ENCODE measurements at regions not wholly inside any gene's neighbourhood (a gene's known extent, or its start where the extent isn't known, plus 50 kb on each side); places are given as distances from the start of the nearest gene placed in this dataset.

DNA sequence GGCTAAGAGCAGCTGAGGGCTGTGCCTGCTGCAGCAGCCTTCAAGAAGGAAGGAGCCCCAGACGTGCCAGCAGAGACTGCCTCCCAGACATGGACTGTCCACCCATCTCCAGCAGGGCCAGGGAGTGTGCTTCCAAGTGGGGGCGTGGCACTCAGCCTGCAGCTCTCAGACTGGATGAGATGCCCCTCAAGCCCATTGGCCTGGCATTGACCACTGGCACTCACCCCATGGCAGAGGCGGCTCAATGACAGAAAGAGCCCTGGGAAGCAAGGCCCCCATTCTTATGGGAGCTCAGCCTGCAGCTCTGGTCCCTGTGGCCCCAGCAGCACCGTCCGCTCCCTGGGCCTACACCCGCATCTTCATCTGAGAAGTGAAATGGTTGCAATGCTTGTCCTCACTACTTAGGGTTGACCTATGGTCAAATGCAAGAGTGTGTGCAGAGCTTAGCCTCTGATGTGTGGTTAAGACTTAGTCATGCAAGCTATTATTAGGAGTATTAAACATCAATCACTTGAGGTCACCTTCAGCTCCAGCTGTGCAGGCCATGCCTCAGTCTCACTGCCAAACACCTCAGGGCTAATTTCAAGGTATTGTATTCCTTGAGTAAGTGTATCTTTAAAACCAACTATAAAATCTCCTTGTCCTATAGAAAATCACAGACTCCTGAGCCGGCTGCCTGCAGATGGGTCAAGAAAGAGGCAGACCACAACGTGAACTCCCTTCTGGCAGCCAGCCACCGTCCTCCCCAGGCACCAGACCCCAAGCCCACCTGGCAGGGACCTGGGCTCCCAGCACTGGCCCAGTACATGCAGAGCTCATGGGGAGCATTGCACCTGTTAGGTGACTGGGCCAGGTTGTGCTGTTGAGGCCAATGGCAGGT lies 194.8 kb downstream of the NDUFA10 start:
- TF ChIP-seq BCL3 (IDR thresholded peaks at IDR 0.05; ENCODE audit: borderline replicate concordance, insufficient read depth, low read depth, low read length, poor library complexity, severe bottlenecking) (no peak), BACH1 (IDR thresholded peaks at IDR 0.05; ENCODE audit: borderline replicate concordance) (no peak), PML (IDR thresholded peaks at IDR 0.05; ENCODE audit: low read length) (no peak), BCL11A (IDR thresholded peaks at IDR 0.05; ENCODE audit: low read depth, low read length) (no peak), ZBED1 (IDR thresholded peaks at IDR 0.05; ENCODE audit: borderline replicate concordance) (no peak), SUZ12 (IDR thresholded peaks at IDR 0.05; ENCODE audit: unreplicated experiment) (no peak), TCF12 (IDR thresholded peaks at IDR 0.05; ENCODE audit: low read depth, low read length) (no peak), RCOR1 (conservative IDR thresholded peaks at IDR 0.05; ENCODE audit: low read depth, low read length) (no peak)
- ChIA-PET CTCF (interaction anchor here (0.8 kb wide), 1 partner anchor 16 kb away, joined by 3 read pairs; no protein-coding TSS in a partner anchor), POLR2A (interaction anchor here (0.5 kb wide), 1 partner anchor 407 kb away, joined by 3 read pairs; no protein-coding TSS in a partner anchor), RAD21 (ENCODE audit: unreplicated experiment) (no interaction called here), SMC1A (ENCODE audit: uncharacterized antibody, unreplicated experiment) (no interaction called here)
- no peaks in the 10 kb centered on the region for H3K4me1 ChIP-seq (ENCODE audit: control insufficient read depth, insufficient read depth, low read length)
- H3K4me3 ChIP-seq, result no peak overlapping the region
- ATAC-seq (no peak), FAIRE-seq (no peak), DNase-seq (ENCODE audit: low read depth, low spot score) (no peak)
- H3K79me2 ChIP-seq (ENCODE audit: control insufficient read depth, insufficient read depth, low read length), result no peaks in the 10 kb centered on the region
- WGBS (ENCODE audit: insufficient coverage, insufficient replicate concordance, low lambda C conversion rate, missing lambda C conversion rate), result 30% methylated on average over 9 of the region's 9 CpGs
- H3K27me3 ChIP-seq (replicated peaks in 1 of 2; ENCODE audit: control insufficient read depth in 2 of 2, insufficient read depth in 2 of 2, low read length in 1 of 2), result no peaks in the 10 kb centered on the region
- H3K9ac ChIP-seq (ENCODE audit: control insufficient read depth, insufficient read depth, low read length), result no peak overlapping the region
- intact Hi-C loops (cut with micrococcal nuclease; ENCODE audit: unreplicated experiment) (no loop called here), in situ Hi-C loops (cut with MboI) (no loop called here)
- BruUV-seq (replicated peaks), result no TSS peak
- no peak overlapping the region for H3K4me2 ChIP-seq (ENCODE audit: control insufficient read depth, insufficient read depth)
- H3K9me3 ChIP-seq (replicated peaks; ENCODE audit: control insufficient read depth, insufficient read depth, low read length), result no peaks in the 10 kb centered on the region; the same call in 2 of the 3 replicates
- no peak overlapping the region for H3K27ac ChIP-seq (ENCODE audit: control insufficient read depth, insufficient read depth)
- H4K20me1 ChIP-seq (ENCODE audit: control insufficient read depth, insufficient read depth), result no peaks in the 10 kb centered on the region
- no peak overlapping the region for H2AFZ ChIP-seq (ENCODE audit: control insufficient read depth, low read depth, low read length)
- no peaks in the 10 kb centered on the region for H3K36me3 ChIP-seq (ENCODE audit: control insufficient read depth in 2 of 2, insufficient read depth in 2 of 2, low read length in 1 of 2)

All from GM12878 (cell line).